Trophoblast cell (in vitro differentiated cells and primary cell): ENCODE measurements at regions not wholly inside any gene's neighbourhood (a gene's known extent, or its start where the extent isn't known, plus 50 kb on each side); places are given as distances from the start of the nearest gene placed in this dataset.

Experiments
- DNase-seq, 2 donors: peaks; one replicate each; pipeline ENCODE4 v3.0.0-alpha.2; 2016
- H2AFZ ChIP-seq: 2 replicates; pipeline ENCODE4 v1.6.1; 2013; ENCODE audit warnings: low read length, moderate library complexity, mild to moderate bottlenecking; ENCODE audit not compliant: insufficient read depth, poor library complexity
- H2AK5ac ChIP-seq: 2 replicates; pipeline ENCODE4 v1.6.1; 2013; ENCODE audit warnings: mild to moderate bottlenecking, low read length
- H2BK120ac ChIP-seq: 2 replicates; pipeline ENCODE4 v1.6.1; 2013; ENCODE audit warnings: low read length, mild to moderate bottlenecking, moderate library complexity; ENCODE audit not compliant: insufficient read depth, poor library complexity
- H2BK12ac ChIP-seq: 2 replicates; pipeline ENCODE4 v1.6.1; 2013; ENCODE audit warnings: mild to moderate bottlenecking, low read length, moderate library complexity
- H2BK5ac ChIP-seq: 2 replicates; pipeline ENCODE4 v1.6.1; 2013; ENCODE audit warnings: low read length, low read depth, moderate library complexity, mild to moderate bottlenecking; ENCODE audit not compliant: poor library complexity
- H3K14ac ChIP-seq: 2 replicates; pipeline ENCODE4 v1.6.1; 2013; ENCODE audit warnings: mild to moderate bottlenecking, low read length
- H3K18ac ChIP-seq: 2 replicates; pipeline ENCODE4 v1.6.1; 2013; ENCODE audit warnings: mild to moderate bottlenecking, low read length
- H3K23ac ChIP-seq: 2 replicates; pipeline ENCODE4 v1.6.1; 2013; ENCODE audit warnings: low read length
- H3K27ac ChIP-seq: 2 replicates; pipeline ENCODE4 v1.5.1; 2013; ENCODE audit warnings: low read depth, mild to moderate bottlenecking, inconsistent platforms, low read length, moderate library complexity
- H3K27me3 ChIP-seq: 2 replicates; pipeline ENCODE4 v1.6.1; 2013; ENCODE audit warnings: inconsistent platforms, mild to moderate bottlenecking, low read length, moderate library complexity; ENCODE audit not compliant: insufficient read depth
- H3K36me3 ChIP-seq, 2 experiments: 1 replicate in 1 of 2; 2 replicates in 1 of 2; pipeline ENCODE4 v1.6.1; 2013; ENCODE audit warnings: low read length in 2 of 2, mild to moderate bottlenecking in 2 of 2, moderate library complexity in 1 of 2; ENCODE audit not compliant: insufficient read depth in 2 of 2, control insufficient read depth in 1 of 2
- H3K4ac ChIP-seq: 2 replicates; pipeline ENCODE4 v1.6.1; 2013; ENCODE audit warnings: low read depth, mild to moderate bottlenecking, low read length, moderate library complexity
- H3K4me1 ChIP-seq, 2 experiments: 1 replicate in 1 of 2; 2 replicates in 1 of 2; pipeline ENCODE4 v1.6.1; 2013; ENCODE audit warnings: low read length in 2 of 2, mild to moderate bottlenecking in 2 of 2, moderate library complexity in 1 of 2; ENCODE audit not compliant: insufficient read depth in 2 of 2, control insufficient read depth in 1 of 2
- H3K4me2 ChIP-seq: 2 replicates; pipeline ENCODE4 v1.6.1; 2013; ENCODE audit warnings: inconsistent platforms, mild to moderate bottlenecking, low read length, moderate library complexity
- H3K4me3 ChIP-seq: 2 replicates; pipeline ENCODE4 v1.5.1; 2013; ENCODE audit warnings: mild to moderate bottlenecking, low read depth, low read length, inconsistent platforms
- H3K79me1 ChIP-seq: one replicate; pipeline ENCODE4 v1.6.1; 2013; ENCODE audit warnings: low read length
- H3K79me2 ChIP-seq: 2 replicates; pipeline ENCODE4 v1.6.1; 2013; ENCODE audit warnings: low read length, mild to moderate bottlenecking; ENCODE audit not compliant: control insufficient read depth, insufficient read depth, poor library complexity
- H3K9ac ChIP-seq: 2 replicates; pipeline ENCODE4 v1.6.1; 2013; ENCODE audit warnings: mild to moderate bottlenecking, low read length
- H3K9me3 ChIP-seq: 2 replicates; pipeline ENCODE4 v1.6.1; 2013; ENCODE audit warnings: low read depth, mild to moderate bottlenecking, control low read depth, inconsistent platforms, low read length; ENCODE audit not compliant: insufficient read depth
- H4K12ac ChIP-seq: 2 replicates; pipeline ENCODE4 v1.6.1; 2013; ENCODE audit warnings: low read depth, mild to moderate bottlenecking, low read length, moderate library complexity
- H4K8ac ChIP-seq: 2 replicates; pipeline ENCODE4 v1.6.1; 2013; ENCODE audit warnings: low read depth, mild to moderate bottlenecking, low read length, moderate library complexity
- H4K91ac ChIP-seq: one replicate; pipeline ENCODE4 v1.6.1; 2013; ENCODE audit warnings: low read depth, mild to moderate bottlenecking, low read length, moderate library complexity
- WGBS: extraction: QIAGEN DNeasy Blood & Tissue Kit; methylation state at CpG from one replicate; pipeline ENCODE4 v1.1.7; 2013; ENCODE audit warnings: missing lambda C conversion rate; ENCODE audit not compliant: insufficient read length, insufficient coverage; ENCODE audit errors: extremely low coverage; 5-methylcytosine and 5-hydroxymethylcytosine counted together

DNA sequence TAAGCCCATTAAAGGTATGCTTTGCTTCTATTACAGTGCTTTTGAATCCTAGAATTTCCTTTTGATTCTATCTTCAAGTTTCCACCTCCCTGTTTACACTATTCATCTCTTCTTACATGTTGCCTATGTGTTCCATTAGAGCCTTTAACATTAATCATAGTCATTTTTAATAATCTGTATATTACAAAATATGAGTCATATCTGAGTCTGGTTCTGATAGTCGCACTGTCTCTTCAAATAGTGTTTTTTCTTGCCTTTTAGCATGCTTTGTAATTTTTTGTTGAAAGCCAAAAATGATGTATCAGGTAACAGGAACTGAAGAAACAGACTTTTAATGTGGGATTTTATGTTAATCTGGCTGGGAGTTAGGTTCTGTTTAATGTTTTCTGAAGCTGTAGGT, 68.4 kb downstream of the DNAAF9 start:
- Histone ChIP-seq H4K91ac (no peak overlapping the region), H3K9ac (no peak overlapping the region), H3K14ac (no peak overlapping the region), H3K4me3 (no peak overlapping the region), H4K8ac (no peak overlapping the region), H3K4me1 (peaks cover 0 to 4% of the 10 kb centered on the region in 2 experiments), H3K27me3 (no peaks in the 10 kb centered on the region), H3K9me3 (peaks cover 3% of the 10 kb centered on the region), H3K36me3 (peaks cover 0 to 2% of the 10 kb centered on the region in 2 experiments), H3K23ac (no peak overlapping the region), H4K12ac (no peak overlapping the region), H3K4ac (no peak overlapping the region), H3K18ac (no peak overlapping the region), H2BK12ac (no peak overlapping the region), H2BK120ac (no peak overlapping the region), H3K79me1 (no peaks in the 10 kb centered on the region), H3K79me2 (no peaks in the 10 kb centered on the region), H3K4me2 (no peak overlapping the region), H2BK5ac (no peak overlapping the region), H2AK5ac (no peak overlapping the region), H3K27ac (no peak overlapping the region), H2AFZ (no peak overlapping the region)
- DNase-seq = no peak
- WGBS = no CpG with 5 or more reads among the region's 1 CpG

GRCh38 chr20:3334156-3334943, 73.1 kb downstream of the DNAAF9 start:
- Histone ChIP-seq H3K23ac (no peak overlapping the region), H4K12ac (no peak overlapping the region), H2BK12ac (no peak overlapping the region), H3K4me3 (no peak overlapping the region), H3K9me3 (no peaks in the 10 kb centered on the region), H3K4me2 (no peak overlapping the region), H3K79me2 (no peaks in the 10 kb centered on the region), H4K8ac (no peak overlapping the region), H3K79me1 (no peaks in the 10 kb centered on the region), H3K4ac (no peak overlapping the region), H2BK120ac (no peak overlapping the region), H3K4me1 (no peaks in the 10 kb centered on the region), H3K36me3 (peaks cover 9 to 10% of the 10 kb centered on the region in 2 experiments), H3K27ac (no peak overlapping the region), H4K91ac (no peak overlapping the region), H3K9ac (no peak overlapping the region), H3K18ac (no peak overlapping the region), H2AK5ac (no peak overlapping the region), H2BK5ac (no peak overlapping the region), H3K14ac (no peak overlapping the region), H2AFZ (no peak overlapping the region), H3K27me3 (no peaks in the 10 kb centered on the region)
- WGBS = no CpG with 5 or more reads among the region's 8 CpGs
- no peak for DNase-seq

DNA sequence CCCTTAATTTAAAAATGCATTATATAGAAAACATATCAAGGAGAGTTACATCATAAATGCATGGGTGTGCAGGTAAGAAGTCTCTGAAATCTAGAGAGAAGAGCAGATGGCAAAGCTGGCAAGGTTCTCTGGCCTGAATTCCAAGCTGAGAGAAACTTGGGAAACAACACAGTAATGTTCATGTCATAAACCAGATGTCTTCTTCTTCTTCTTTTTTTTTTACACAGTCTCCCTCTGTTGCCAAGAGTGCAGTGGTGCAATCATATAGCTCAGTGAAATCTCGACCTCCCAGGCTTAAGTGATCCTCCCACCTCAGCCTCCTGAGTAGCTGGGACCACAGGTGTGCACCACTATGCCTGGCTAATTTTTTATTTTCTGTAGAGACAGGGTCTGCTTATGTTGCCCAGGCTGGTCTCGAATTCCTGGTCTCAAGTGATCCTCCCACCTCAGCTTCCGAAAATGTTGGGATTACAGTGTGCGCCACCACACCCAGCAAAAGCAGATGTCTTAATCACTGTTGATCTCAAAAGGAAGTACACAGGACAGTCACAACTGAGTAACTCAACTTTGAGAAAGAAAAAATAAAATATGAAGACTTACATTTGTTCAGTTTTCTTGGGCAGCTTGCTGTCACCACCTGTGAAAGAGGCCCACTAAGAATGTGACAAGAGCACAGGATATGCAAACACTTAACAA, 77.3 kb downstream of the DNAAF9 start:
- H3K79me1 ChIP-seq = no peaks in the 10 kb centered on the region
- no peak overlapping the region for H2AFZ ChIP-seq
- no peak overlapping the region for H3K14ac ChIP-seq
- H3K4me1 ChIP-seq = no peaks in the 10 kb centered on the region
- H3K36me3 ChIP-seq = peaks cover 10 to 11% of the 10 kb centered on the region in 2 experiments
- no peak overlapping the region for H3K27ac ChIP-seq
- no peak overlapping the region for H4K91ac ChIP-seq
- no peaks in the 10 kb centered on the region for H3K27me3 ChIP-seq
- no peak overlapping the region for H2BK5ac ChIP-seq
- no peak overlapping the region for H2BK12ac ChIP-seq
- no peak overlapping the region for H3K23ac ChIP-seq
- H3K4me2 ChIP-seq = no peak overlapping the region
- H3K4ac ChIP-seq = no peak overlapping the region
- H3K79me2 ChIP-seq = no peaks in the 10 kb centered on the region
- no peaks in the 10 kb centered on the region for H3K9me3 ChIP-seq
- no peak overlapping the region for H4K8ac ChIP-seq
- WGBS = no CpG with 5 or more reads among the region's 4 CpGs
- H2AK5ac ChIP-seq = no peak overlapping the region
- no peak overlapping the region for H3K18ac ChIP-seq
- H3K9ac ChIP-seq = no peak overlapping the region
- DNase-seq = peak in 1 of 2 donors; percentile 11
- no peak overlapping the region for H2BK120ac ChIP-seq
- H4K12ac ChIP-seq = no peak overlapping the region
- H3K4me3 ChIP-seq = no peak overlapping the region

- Histone ChIP-seq H2AK5ac (no peak overlapping the region), H3K9me3 (no peaks in the 10 kb centered on the region), H3K14ac (no peak overlapping the region), H2BK120ac (no peak overlapping the region), H2BK12ac (no peak overlapping the region), H4K8ac (no peak overlapping the region), H2AFZ (no peak overlapping the region), H3K4me2 (no peak overlapping the region), H3K79me2 (no peaks in the 10 kb centered on the region), H3K4me3 (no peak overlapping the region), H3K9ac (no peak overlapping the region), H3K23ac (no peak overlapping the region), H2BK5ac (no peak overlapping the region), H4K12ac (no peak overlapping the region), H3K4me1 (no peaks in the 10 kb centered on the region), H3K27ac (no peak overlapping the region), H3K36me3 (peaks cover 10 to 19% of the 10 kb centered on the region in 2 experiments), H3K79me1 (no peaks in the 10 kb centered on the region), H3K4ac (no peak overlapping the region), H4K91ac (no peak overlapping the region), H3K27me3 (no peaks in the 10 kb centered on the region), H3K18ac (no peak overlapping the region)
- no peak for DNase-seq
- WGBS = no CpG with 5 or more reads among the region's 4 CpGs
These were observed 79.0 kb downstream of the DNAAF9 start for GRCh38 chr20:3328501-3328900.
